HepG2 (cell line): ENCODE measurements at regions not wholly inside any gene's neighbourhood (a gene's known extent, or its start where the extent isn't known, plus 50 kb on each side); places are given as distances from the start of the nearest gene placed in this dataset.

Source experiments
- EHMT2 ChIP-seq: fragments of 200-600 bp; sonication (generic); IDR thresholded peaks from 2 replicates; pipeline ENCODE4 v1.7.0; 2017; ENCODE audit warnings: antibody characterized with exemption, low read depth, low read length, borderline replicate concordance
- FOXA3 ChIP-seq: IDR thresholded peaks from 2 replicates; pipeline ENCODE4 v1.6.1; 2016; ENCODE audit warnings: missing genetic modification reagents, missing compliant biosample characterization
- HCFC1 ChIP-seq: fragments of 150-350 bp; IDR thresholded peaks from 2 replicates; pipeline ENCODE4 v1.6.1; 2014; ENCODE audit warnings: low read depth, low read length
- HMGA1 ChIP-seq: sonication (generic); formaldehyde crosslinking; conservative IDR thresholded peaks from 2 replicates; pipeline ENCODE4 v1.4.0; 2020; ENCODE audit warnings: missing genetic modification reagents
- KDM4B ChIP-seq: sonication (generic); formaldehyde crosslinking; IDR thresholded peaks from 2 replicates; pipeline ENCODE4 v1.4.0; 2020; ENCODE audit warnings: missing genetic modification reagents
- NONO ChIP-seq, 2 experiments: fragments of 450-650 bp in 1 of 2; sonication (generic) in 1 of 2; formaldehyde crosslinking in 1 of 2; IDR thresholded peaks in 1 of 2; conservative IDR thresholded peaks in 1 of 2; 2 replicates each; pipeline versions ENCODE4 v1.6.1 to v1.8.0; 2017 to 2022; ENCODE audit warnings: mild to moderate bottlenecking in 1 of 2, missing genetic modification reagents in 1 of 2, moderate library complexity in 1 of 2
- PHB2 ChIP-seq: fragments of 450-650 bp; IDR thresholded peaks from 2 replicates; pipeline ENCODE4 v1.6.1; 2018; ENCODE audit not compliant: partially characterized antibody
- RCOR2 ChIP-seq: IDR thresholded peaks from 2 replicates; pipeline ENCODE4 v1.6.1; 2016; ENCODE audit warnings: missing biosample characterization, missing genetic modification reagents
- SKI ChIP-seq: fragments of 450-650 bp; IDR thresholded peaks from one replicate; pipeline ENCODE4 v1.6.1; 2018; ENCODE audit warnings: mild to moderate bottlenecking; ENCODE audit not compliant: partially characterized antibody
- SP4 ChIP-seq: sonication (generic); formaldehyde crosslinking; IDR thresholded peaks from 2 replicates; pipeline ENCODE4 v1.8.1; 2023; ENCODE audit warnings: mild to moderate bottlenecking, missing genetic modification reagents
- TAF15 ChIP-seq: fragments of 200-400 bp; formaldehyde crosslinking; IDR thresholded peaks from one replicate; pipeline ENCODE4 v1.6.1; 2018; ENCODE audit warnings: mild to moderate bottlenecking, low read depth, low read length; ENCODE audit not compliant: poor library complexity, severe bottlenecking
- TCF7 ChIP-seq: sonication (generic); IDR thresholded peaks from 2 replicates; pipeline ENCODE4 v1.6.1; 2016; ENCODE audit warnings: antibody characterized with exemption, low read depth
- ZC3H4 ChIP-seq: sonication (generic); formaldehyde crosslinking; IDR thresholded peaks from 2 replicates; pipeline ENCODE4 v1.4.0; 2020; ENCODE audit warnings: missing genetic modification reagents, borderline replicate concordance
- ZNF232 ChIP-seq: sonication (generic); formaldehyde crosslinking; IDR thresholded peaks from 2 replicates; pipeline ENCODE4 v1.4.0; 2020; ENCODE audit warnings: missing genetic modification reagents, borderline replicate concordance
- ZNF878 ChIP-seq: sonication (generic); formaldehyde crosslinking; IDR thresholded peaks from 2 replicates; pipeline ENCODE4 v1.8.1; 2023; ENCODE audit warnings: mild to moderate bottlenecking, missing genetic modification reagents, moderate library complexity
- TF ChIP-seq, protein P1 (sequence below): sonication (generic); formaldehyde crosslinking; IDR thresholded peaks from 2 replicates; pipeline ENCODE4 v1.4.0; 2020; ENCODE audit warnings: missing genetic modification reagents
- TF ChIP-seq, protein P2 (sequence below): sonication (generic); formaldehyde crosslinking; conservative IDR thresholded peaks from 2 replicates; pipeline ENCODE4 v1.4.0; 2020; ENCODE audit warnings: missing genetic modification reagents
- TF ChIP-seq, protein P3 (sequence below): sonication (generic); formaldehyde crosslinking; IDR thresholded peaks from 2 replicates; pipeline ENCODE4 v1.5.1; 2020; ENCODE audit warnings: mild to moderate bottlenecking, missing genetic modification reagents, moderate library complexity

- TF ChIP-seq SP4 (CRISPR knock-in tag) (0 out of 2 replicates have a peak, but pooled peaks have one; percentile 51), NONO (IDR thresholded peaks at IDR 0.05) (no peak), NONO (CRISPR knock-in tag; conservative IDR thresholded peaks at IDR 0.05) (peak; percentile 84), FOXA3 (CRISPR knock-in tag) (peak; percentile 95), RCOR2 (CRISPR knock-in tag) (peak; percentile 93), PHB2 (no peak), ZC3H4 (CRISPR knock-in tag) (peak; percentile 22; the same call in 1 of the 2 replicates), HCFC1 (no peak; the same call in 1 of the 2 replicates), ZNF232 (peak; percentile 66; the same call in 1 of the 2 replicates), KDM4B (peak; percentile 58; the same call in 1 of the 2 replicates), EHMT2 (peak; percentile 68; the same call in 1 of the 2 replicates), TAF15 (no peak), HMGA1 (no peak), ZNF878 (peak; percentile 77; the same call in 1 of the 2 replicates), TCF7 (peak; percentile 60), SKI (peak; percentile 65)
- TF ChIP-seq, protein P1, sequence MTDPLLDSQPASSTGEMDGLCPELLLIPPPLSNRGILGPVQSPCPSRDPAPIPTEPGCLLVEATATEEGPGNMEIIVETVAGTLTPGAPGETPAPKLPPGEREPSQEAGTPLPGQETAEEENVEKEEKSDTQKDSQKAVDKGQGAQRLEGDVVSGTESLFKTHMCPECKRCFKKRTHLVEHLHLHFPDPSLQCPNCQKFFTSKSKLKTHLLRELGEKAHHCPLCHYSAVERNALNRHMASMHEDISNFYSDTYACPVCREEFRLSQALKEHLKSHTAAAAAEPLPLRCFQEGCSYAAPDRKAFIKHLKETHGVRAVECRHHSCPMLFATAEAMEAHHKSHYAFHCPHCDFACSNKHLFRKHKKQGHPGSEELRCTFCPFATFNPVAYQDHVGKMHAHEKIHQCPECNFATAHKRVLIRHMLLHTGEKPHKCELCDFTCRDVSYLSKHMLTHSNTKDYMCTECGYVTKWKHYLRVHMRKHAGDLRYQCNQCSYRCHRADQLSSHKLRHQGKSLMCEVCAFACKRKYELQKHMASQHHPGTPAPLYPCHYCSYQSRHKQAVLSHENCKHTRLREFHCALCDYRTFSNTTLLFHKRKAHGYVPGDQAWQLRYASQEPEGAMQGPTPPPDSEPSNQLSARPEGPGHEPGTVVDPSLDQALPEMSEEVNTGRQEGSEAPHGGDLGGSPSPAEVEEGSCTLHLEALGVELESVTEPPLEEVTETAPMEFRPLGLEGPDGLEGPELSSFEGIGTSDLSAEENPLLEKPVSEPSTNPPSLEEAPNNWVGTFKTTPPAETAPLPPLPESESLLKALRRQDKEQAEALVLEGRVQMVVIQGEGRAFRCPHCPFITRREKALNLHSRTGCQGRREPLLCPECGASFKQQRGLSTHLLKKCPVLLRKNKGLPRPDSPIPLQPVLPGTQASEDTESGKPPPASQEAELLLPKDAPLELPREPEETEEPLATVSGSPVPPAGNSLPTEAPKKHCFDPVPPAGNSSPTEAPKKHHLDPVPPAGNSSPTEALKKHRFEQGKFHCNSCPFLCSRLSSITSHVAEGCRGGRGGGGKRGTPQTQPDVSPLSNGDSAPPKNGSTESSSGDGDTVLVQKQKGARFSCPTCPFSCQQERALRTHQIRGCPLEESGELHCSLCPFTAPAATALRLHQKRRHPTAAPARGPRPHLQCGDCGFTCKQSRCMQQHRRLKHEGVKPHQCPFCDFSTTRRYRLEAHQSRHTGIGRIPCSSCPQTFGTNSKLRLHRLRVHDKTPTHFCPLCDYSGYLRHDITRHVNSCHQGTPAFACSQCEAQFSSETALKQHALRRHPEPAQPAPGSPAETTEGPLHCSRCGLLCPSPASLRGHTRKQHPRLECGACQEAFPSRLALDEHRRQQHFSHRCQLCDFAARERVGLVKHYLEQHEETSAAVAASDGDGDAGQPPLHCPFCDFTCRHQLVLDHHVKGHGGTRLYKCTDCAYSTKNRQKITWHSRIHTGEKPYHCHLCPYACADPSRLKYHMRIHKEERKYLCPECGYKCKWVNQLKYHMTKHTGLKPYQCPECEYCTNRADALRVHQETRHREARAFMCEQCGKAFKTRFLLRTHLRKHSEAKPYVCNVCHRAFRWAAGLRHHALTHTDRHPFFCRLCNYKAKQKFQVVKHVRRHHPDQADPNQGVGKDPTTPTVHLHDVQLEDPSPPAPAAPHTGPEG (CRISPR knock-in tag): no peak
- TF ChIP-seq, protein P2, sequence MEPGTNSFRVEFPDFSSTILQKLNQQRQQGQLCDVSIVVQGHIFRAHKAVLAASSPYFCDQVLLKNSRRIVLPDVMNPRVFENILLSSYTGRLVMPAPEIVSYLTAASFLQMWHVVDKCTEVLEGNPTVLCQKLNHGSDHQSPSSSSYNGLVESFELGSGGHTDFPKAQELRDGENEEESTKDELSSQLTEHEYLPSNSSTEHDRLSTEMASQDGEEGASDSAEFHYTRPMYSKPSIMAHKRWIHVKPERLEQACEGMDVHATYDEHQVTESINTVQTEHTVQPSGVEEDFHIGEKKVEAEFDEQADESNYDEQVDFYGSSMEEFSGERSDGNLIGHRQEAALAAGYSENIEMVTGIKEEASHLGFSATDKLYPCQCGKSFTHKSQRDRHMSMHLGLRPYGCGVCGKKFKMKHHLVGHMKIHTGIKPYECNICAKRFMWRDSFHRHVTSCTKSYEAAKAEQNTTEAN: peak; percentile 92
- TF ChIP-seq, protein P3, sequence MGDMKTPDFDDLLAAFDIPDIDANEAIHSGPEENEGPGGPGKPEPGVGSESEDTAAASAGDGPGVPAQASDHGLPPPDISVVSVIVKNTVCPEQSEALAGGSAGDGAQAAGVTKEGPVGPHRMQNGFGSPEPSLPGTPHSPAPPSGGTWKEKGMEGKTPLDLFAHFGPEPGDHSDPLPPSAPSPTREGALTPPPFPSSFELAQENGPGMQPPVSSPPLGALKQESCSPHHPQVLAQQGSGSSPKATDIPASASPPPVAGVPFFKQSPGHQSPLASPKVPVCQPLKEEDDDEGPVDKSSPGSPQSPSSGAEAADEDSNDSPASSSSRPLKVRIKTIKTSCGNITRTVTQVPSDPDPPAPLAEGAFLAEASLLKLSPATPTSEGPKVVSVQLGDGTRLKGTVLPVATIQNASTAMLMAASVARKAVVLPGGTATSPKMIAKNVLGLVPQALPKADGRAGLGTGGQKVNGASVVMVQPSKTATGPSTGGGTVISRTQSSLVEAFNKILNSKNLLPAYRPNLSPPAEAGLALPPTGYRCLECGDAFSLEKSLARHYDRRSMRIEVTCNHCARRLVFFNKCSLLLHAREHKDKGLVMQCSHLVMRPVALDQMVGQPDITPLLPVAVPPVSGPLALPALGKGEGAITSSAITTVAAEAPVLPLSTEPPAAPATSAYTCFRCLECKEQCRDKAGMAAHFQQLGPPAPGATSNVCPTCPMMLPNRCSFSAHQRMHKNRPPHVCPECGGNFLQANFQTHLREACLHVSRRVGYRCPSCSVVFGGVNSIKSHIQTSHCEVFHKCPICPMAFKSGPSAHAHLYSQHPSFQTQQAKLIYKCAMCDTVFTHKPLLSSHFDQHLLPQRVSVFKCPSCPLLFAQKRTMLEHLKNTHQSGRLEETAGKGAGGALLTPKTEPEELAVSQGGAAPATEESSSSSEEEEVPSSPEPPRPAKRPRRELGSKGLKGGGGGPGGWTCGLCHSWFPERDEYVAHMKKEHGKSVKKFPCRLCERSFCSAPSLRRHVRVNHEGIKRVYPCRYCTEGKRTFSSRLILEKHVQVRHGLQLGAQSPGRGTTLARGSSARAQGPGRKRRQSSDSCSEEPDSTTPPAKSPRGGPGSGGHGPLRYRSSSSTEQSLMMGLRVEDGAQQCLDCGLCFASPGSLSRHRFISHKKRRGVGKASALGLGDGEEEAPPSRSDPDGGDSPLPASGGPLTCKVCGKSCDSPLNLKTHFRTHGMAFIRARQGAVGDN (CRISPR knock-in tag): peak; percentile 94
Observed at GRCh38 chr20:50305636-50306477, 115.2 kb downstream of the CEBPB start (continued).
